ENCODE measurements at regions not wholly inside any gene's neighbourhood (a gene's known extent, or its start where the extent isn't known, plus 50 kb on each side); places are given as distances from the start of the nearest gene placed in this dataset.

- Histone ChIP-seq H3K27me3 (ENCODE audit: control insufficient read depth in 2 of 2, insufficient read depth in 2 of 2, low read length in 2 of 2) (peaks cover 2 to 30% of the 10 kb centered on the region in 2 donors), H3K9me3 (replicated peaks in 1 of 2; ENCODE audit: control insufficient read depth in 1 of 2, insufficient read depth in 1 of 2, low read length in 2 of 2) (no peaks in the 10 kb centered on the region), H3K4me1 (ENCODE audit: control insufficient read depth in 1 of 2, insufficient read depth in 2 of 2, low read length in 2 of 2) (peaks cover 0 to 3% of the 10 kb centered on the region in 2 donors), H3K4me3 (replicated peaks in 1 of 3; ENCODE audit: low read depth in 2 of 3, low read length in 3 of 3) (peak overlapping the region in 1 of 3 experiments; percentile 51), H3K36me3 (replicated peaks in 1 of 2; ENCODE audit: control insufficient read depth in 1 of 2, insufficient read depth in 2 of 2, low read length in 2 of 2) (no peaks in the 10 kb centered on the region), H3K79me2 (ENCODE audit: insufficient read depth, low read length) (no peaks in the 10 kb centered on the region), H3K27ac (ENCODE audit: low read depth in 1 of 2, low read length in 2 of 2) (no peak overlapping the region), H4K20me1 (ENCODE audit: insufficient read depth, low read length) (no peaks in the 10 kb centered on the region), H2AFZ (ENCODE audit: insufficient read depth, low read depth, low read length, poor library complexity, severe bottlenecking) (peak overlapping the region; percentile 70), H3K9ac (ENCODE audit: insufficient read depth, low read length, poor library complexity, severe bottlenecking) (peak overlapping the region; percentile 21), H3K4me2 (replicated peaks; ENCODE audit: extremely low read depth, low read length, poor library complexity, severe bottlenecking) (peak overlapping the region; percentile 63)
- peaks cover 29 to 40% (median 32%) of the 10 kb centered on the region in 3 donors for H3K27me3 Mint-ChIP-seq (ENCODE audit: low read depth in 3 of 3)
- peak; percentile 19 to 44 (median 23) for DNase-seq
- H3K27ac Mint-ChIP-seq = no peak overlapping the region
- intact Hi-C loops (cut with micrococcal nuclease) = loop anchor here (5.0 to 10.0 kb wide), 3 partner anchors 694 to 1017 kb away; partner anchors contain the start of gene BOD1 (in 2 of the 2)
- H3K36me3 Mint-ChIP-seq = no peaks in the 10 kb centered on the region
- 7% methylated on average over 58 of the region's 58 CpGs for WGBS (ENCODE audit: insufficient coverage)
- H3K9me3 Mint-ChIP-seq = peaks cover 0 to 4% (median 0%) of the 10 kb centered on the region in 7 donors
- TF ChIP-seq CTCF (IDR thresholded peaks at IDR 0.05) = peak; percentile 87
- peak overlapping the region in 1 of 2 donors; percentile 72 for H3K4me3 Mint-ChIP-seq
- H3K4me1 Mint-ChIP-seq = no peaks in the 10 kb centered on the region
Observed at GRCh38 chr5:174311531-174312269, 266.2 kb downstream of the NSG2 start.

GRCh38 chr5:174312270-174312617, 266.7 kb downstream of the NSG2 start:
- Mint-ChIP-seq H3K4me3 (peak overlapping the region in 1 of 2 donors; percentile 78), H3K27me3 (ENCODE audit: low read depth in 3 of 3) (peaks cover 29 to 41% (median 32%) of the 10 kb centered on the region in 3 donors), H3K4me1 (no peaks in the 10 kb centered on the region), H3K9me3 (peaks cover 0 to 4% (median 0%) of the 10 kb centered on the region in 7 donors), H3K27ac (no peak overlapping the region), H3K36me3 (no peaks in the 10 kb centered on the region)
- H3K27ac ChIP-seq (ENCODE audit: low read depth in 1 of 2, low read length in 2 of 2) = no peak overlapping the region
- peak; percentile 49 for TF ChIP-seq CTCF (IDR thresholded peaks at IDR 0.05)
- no peak overlapping the region for H3K4me3 ChIP-seq (replicated peaks in 1 of 3; ENCODE audit: low read depth in 2 of 3, low read length in 3 of 3)
- no peaks in the 10 kb centered on the region for H3K9me3 ChIP-seq (replicated peaks in 1 of 2; ENCODE audit: control insufficient read depth in 1 of 2, insufficient read depth in 1 of 2, low read length in 2 of 2)
- H3K27me3 ChIP-seq (ENCODE audit: control insufficient read depth in 2 of 2, insufficient read depth in 2 of 2, low read length in 2 of 2) = peaks cover 2 to 30% of the 10 kb centered on the region in 2 donors
- H3K4me2 ChIP-seq (replicated peaks; ENCODE audit: extremely low read depth, low read length, poor library complexity, severe bottlenecking) = peak overlapping the region; percentile 63
- no peaks in the 10 kb centered on the region for H3K36me3 ChIP-seq (replicated peaks in 1 of 2; ENCODE audit: control insufficient read depth in 1 of 2, insufficient read depth in 2 of 2, low read length in 2 of 2)
- peak overlapping the region; percentile 70 for H2AFZ ChIP-seq (ENCODE audit: insufficient read depth, low read depth, low read length, poor library complexity, severe bottlenecking)
- intact Hi-C loops (cut with micrococcal nuclease) = loop anchor here (5.0 to 10.0 kb wide), 3 partner anchors 695 to 1017 kb away; partner anchors contain the start of gene BOD1 (in 2 of the 2)
- H3K9ac ChIP-seq (ENCODE audit: insufficient read depth, low read length, poor library complexity, severe bottlenecking) = no peak overlapping the region
- H4K20me1 ChIP-seq (ENCODE audit: insufficient read depth, low read length) = no peaks in the 10 kb centered on the region
- peaks cover 0 to 3% of the 10 kb centered on the region in 2 donors for H3K4me1 ChIP-seq (ENCODE audit: control insufficient read depth in 1 of 2, insufficient read depth in 2 of 2, low read length in 2 of 2)
- no peak for DNase-seq
- no peaks in the 10 kb centered on the region for H3K79me2 ChIP-seq (ENCODE audit: insufficient read depth, low read length)
- WGBS (ENCODE audit: insufficient coverage) = 0% methylated on average over 7 of the region's 25 CpGs

All from CD14-positive monocyte (primary cell).